HCT116 (cell line): ENCODE measurements at regions not wholly inside any gene's neighbourhood (a gene's known extent, or its start where the extent isn't known, plus 50 kb on each side); places are given as distances from the start of the nearest gene placed in this dataset.

Source experiments
- ATAC-seq: fragments of 200-7000 bp; cut with Tn5 transposase; 2 replicates; pipeline ENCODE4 v1.9.1; 2020; ENCODE audit warnings: mild to moderate bottlenecking, moderate library complexity
- BruUV-seq: library from RNA; stranded (reverse); fragments of 400-500 nt; replicated peaks from 2 replicates; lab custom pipeline; 2021; lab: Mats Ljungman, UMichigan
- CTCF ChIA-PET: fragments of 300-600 bp; sonication (Branson Sonifier 250); formaldehyde crosslinking; loops from one replicate; lab custom pipeline; 2021; ENCODE audit warnings: antibody characterized with exemption; lab: Charles Lee
- POLR2A ChIA-PET: fragments of 300-600, 350-600 bp; sonication (Branson Sonifier 250); formaldehyde crosslinking; loops from one replicate; lab custom pipeline; 2021; ENCODE audit warnings: antibody characterized with exemption; lab: Charles Lee
- RAD21 ChIA-PET, 2 experiments: fragments of 300-600 bp; sonication (Branson Sonifier 250); formaldehyde crosslinking; loops; one replicate each; lab custom pipeline; 2023; ENCODE audit warnings: low total read pairs in 2 of 2; ENCODE audit not compliant: uncharacterized antibody in 2 of 2, unreplicated experiment in 2 of 2, low non-redundant PET in 1 of 2; lab: Charles Lee
- DNase-seq: peaks from one replicate; pipeline ENCODE4 v3.0.0-alpha.2; 2010; ENCODE audit warnings: low read depth, low spot score
- H2AFZ ChIP-seq: fragments of 200-600 bp; shearing (Covaris generic), sonication (generic); 2 replicates; pipeline ENCODE4 v1.6.1; 2017; ENCODE audit warnings: low read depth, mixed run types, mixed read lengths, antibody characterized with exemption, low read length; ENCODE audit not compliant: poor library complexity, severe bottlenecking
- H3K27ac ChIP-seq: 2 replicates; pipeline ENCODE4 v1.5.1; 2012; ENCODE audit warnings: low read depth, low read length
- H3K27me3 ChIP-seq: fragments of 200-600 bp; sonication (generic); 2 replicates; pipeline ENCODE4 v1.6.1; 2016; ENCODE audit warnings: mixed run types, low read length, mixed read lengths; ENCODE audit not compliant: insufficient read depth
- H3K36me3 ChIP-seq, 2 experiments: fragments of 200-500 bp in 1 of 2; fragments of 200-600 bp in 1 of 2; sonication (Bioruptor generic) in 1 of 2; sonication (generic) in 1 of 2; 2 replicates each; pipeline versions ENCODE4 v1.5.1 to v1.6.1; 2014 to 2016; ENCODE audit warnings: low read length in 2 of 2, inconsistent platforms in 1 of 2, mixed read lengths in 1 of 2, mixed run types in 1 of 2; ENCODE audit not compliant: insufficient read depth in 2 of 2, control insufficient read depth in 1 of 2
- H3K4me1 ChIP-seq, 2 experiments: fragments of 200-600 bp in 1 of 2; sonication (generic) in 1 of 2; 2 replicates each; pipeline versions ENCODE4 v1.5.1 to v1.6.1; 2012 to 2017; ENCODE audit warnings: low read length in 2 of 2, inconsistent platforms in 1 of 2, mild to moderate bottlenecking in 1 of 2, mixed read lengths in 1 of 2, mixed run types in 1 of 2, moderate library complexity in 1 of 2; ENCODE audit not compliant: insufficient read depth in 2 of 2, control insufficient read depth in 1 of 2
- H3K4me2 ChIP-seq: fragments of 200-600 bp; sonication (generic); 2 replicates; pipeline ENCODE4 v1.6.1; 2017; ENCODE audit warnings: mixed run types, low read length, mixed read lengths
- H3K4me3 ChIP-seq, 2 experiments: fragments of 200-600 bp in 1 of 2; sonication (generic) in 1 of 2; replicated peaks in 1 of 2; 2 replicates each; pipeline ENCODE4 v1.5.1; 2011 to 2016; ENCODE audit warnings: low read length in 2 of 2, control low read depth in 1 of 2, low read depth in 1 of 2, mild to moderate bottlenecking in 1 of 2, mixed read lengths in 1 of 2, mixed run types in 1 of 2
- H3K79me2 ChIP-seq: fragments of 200-600 bp; sonication (generic); 2 replicates; pipeline ENCODE4 v1.6.1; 2017; ENCODE audit warnings: mild to moderate bottlenecking, mixed run types, low read length, moderate library complexity, mixed read lengths; ENCODE audit not compliant: insufficient read depth
- H3K9ac ChIP-seq: fragments of 200-600 bp; sonication (generic); 2 replicates; pipeline ENCODE4 v1.6.1; 2016; ENCODE audit warnings: low read length, mixed read lengths
- H3K9me2 ChIP-seq: fragments of 200-600 bp; sonication (generic), shearing (Covaris generic); 2 replicates; pipeline ENCODE4 v1.6.1; 2017; ENCODE audit warnings: mixed run types, mild to moderate bottlenecking, moderate library complexity; ENCODE audit not compliant: insufficient read depth
- H3K9me3 ChIP-seq, 2 experiments: fragments of 200-500 bp in 1 of 2; fragments of 200-600 bp in 1 of 2; sonication (Bioruptor generic) in 1 of 2; sonication (generic) in 1 of 2; 2 replicates each; pipeline ENCODE4 v1.6.1; 2014 to 2017; ENCODE audit warnings: low read length in 2 of 2, mixed read lengths in 2 of 2, inconsistent platforms in 1 of 2, low read depth in 1 of 2, mild to moderate bottlenecking in 1 of 2, mixed run types in 1 of 2, moderate library complexity in 1 of 2; ENCODE audit not compliant: control insufficient read depth in 1 of 2, insufficient read depth in 1 of 2
- H4K20me1 ChIP-seq: fragments of 200-600 bp; sonication (generic), shearing (Covaris generic); 2 replicates; pipeline ENCODE4 v1.6.1; 2017; ENCODE audit warnings: mixed run types, mild to moderate bottlenecking, moderate library complexity; ENCODE audit not compliant: insufficient read depth
- CEBPB ChIP-seq: IDR thresholded peaks from 2 replicates; pipeline ENCODE4 v1.6.1; 2012; ENCODE audit warnings: low read depth
- EGR1 ChIP-seq: IDR thresholded peaks from 2 replicates; pipeline ENCODE4 v1.6.1; 2012; ENCODE audit warnings: low read depth
- EZH2 ChIP-seq: fragments of 200-600 bp; sonication (generic); IDR thresholded peaks from 2 replicates; pipeline ENCODE4 v1.6.1; 2017; ENCODE audit warnings: antibody characterized with exemption, mixed run types
- EZH2phosphoT487 ChIP-seq: fragments of 200-600 bp; IDR thresholded peaks from 2 replicates; pipeline ENCODE4 v1.6.1; 2018; ENCODE audit warnings: antibody characterized with exemption, borderline replicate concordance
- FOSL1 ChIP-seq: IDR thresholded peaks from 2 replicates; pipeline ENCODE4 v1.6.1; 2012; ENCODE audit warnings: low read depth
- POLR2A ChIP-seq: IDR thresholded peaks from 2 replicates; pipeline ENCODE4 v1.7.0; 2011; ENCODE audit warnings: borderline replicate concordance; ENCODE audit not compliant: insufficient read depth, insufficient read length; ENCODE audit errors: extremely low read depth
- POLR2AphosphoS5 ChIP-seq: IDR thresholded peaks from 2 replicates; pipeline ENCODE4 v1.6.1; 2011; ENCODE audit warnings: mild to moderate bottlenecking, low read depth, low read length, moderate library complexity
- RAD21 ChIP-seq: IDR thresholded peaks from 2 replicates; pipeline ENCODE4 v1.6.1; 2012; ENCODE audit warnings: low read depth, mild to moderate bottlenecking
- TCF7L2 ChIP-seq: IDR thresholded peaks from 2 replicates; pipeline ENCODE4 v1.7.0; 2011; ENCODE audit warnings: borderline replicate concordance, inconsistent platforms; ENCODE audit not compliant: insufficient read depth, insufficient read length; ENCODE audit errors: extremely low read depth
- YY1 ChIP-seq: IDR thresholded peaks from 2 replicates; pipeline ENCODE4 v1.6.1; 2011; ENCODE audit warnings: low read length, low read depth, moderate library complexity, mild to moderate bottlenecking; ENCODE audit not compliant: insufficient replicate concordance; ENCODE audit errors: extremely low read depth
- intact Hi-C: fragments of 100-400 bp; cut with micrococcal nuclease; formaldehyde crosslinking; loops from 2 replicates; pipeline ENCODE4 v1.10.0; 2022
- TF ChIP-seq, protein P1 (sequence below): IDR thresholded peaks from 2 replicates; pipeline ENCODE4 v1.6.1; 2012
- TF ChIP-seq, protein P2 (sequence below): IDR thresholded peaks from 2 replicates; pipeline ENCODE4 v1.6.1; 2012; ENCODE audit warnings: low read depth
- TF ChIP-seq, protein P3 (sequence below): IDR thresholded peaks from 2 replicates; pipeline ENCODE4 v1.6.1; 2012

DNA sequence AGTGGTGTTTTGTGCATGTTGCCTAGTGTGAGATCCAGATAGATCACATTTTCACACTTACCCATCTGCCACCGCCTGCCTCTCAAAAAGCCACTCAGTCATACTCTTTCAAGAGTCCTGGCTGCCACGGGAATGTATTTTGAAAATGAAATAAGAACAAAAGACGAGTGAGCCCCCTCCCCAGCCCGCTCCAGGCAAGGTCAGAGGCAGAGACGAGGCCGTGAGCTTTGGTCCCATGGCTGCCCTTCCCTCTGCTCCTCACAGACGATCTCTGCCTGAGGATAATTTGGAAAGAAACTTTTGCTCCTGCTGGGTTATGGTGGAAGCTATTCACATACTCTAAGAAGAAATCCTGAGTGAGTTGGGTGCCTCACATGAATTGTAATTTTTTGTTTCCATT is 924.3 kb downstream of the BCL11B start:
- Histone ChIP-seq H3K4me2 (no peak overlapping the region), H3K79me2 (no peaks in the 10 kb centered on the region), H3K9me3 (no peaks in the 10 kb centered on the region; a peak in 1 of 4 replicates), H4K20me1 (no peaks in the 10 kb centered on the region), H3K27me3 (no peaks in the 10 kb centered on the region), H3K4me1 (no peaks in the 10 kb centered on the region), H3K9me2 (no peaks in the 10 kb centered on the region), H3K36me3 (no peaks in the 10 kb centered on the region), H2AFZ (no peak overlapping the region), H3K4me3 (no peak overlapping the region), H3K9ac (no peak overlapping the region), H3K27ac (no peak overlapping the region)
- ChIA-PET CTCF (no interaction called here), POLR2A (no interaction called here), RAD21 (no interaction called here)
- no TSS peak for BruUV-seq
- DNase-seq (no peak), ATAC-seq (no peak)
- intact Hi-C loops, result no loop called here
- no peak for TF ChIP-seq RAD21

DNA sequence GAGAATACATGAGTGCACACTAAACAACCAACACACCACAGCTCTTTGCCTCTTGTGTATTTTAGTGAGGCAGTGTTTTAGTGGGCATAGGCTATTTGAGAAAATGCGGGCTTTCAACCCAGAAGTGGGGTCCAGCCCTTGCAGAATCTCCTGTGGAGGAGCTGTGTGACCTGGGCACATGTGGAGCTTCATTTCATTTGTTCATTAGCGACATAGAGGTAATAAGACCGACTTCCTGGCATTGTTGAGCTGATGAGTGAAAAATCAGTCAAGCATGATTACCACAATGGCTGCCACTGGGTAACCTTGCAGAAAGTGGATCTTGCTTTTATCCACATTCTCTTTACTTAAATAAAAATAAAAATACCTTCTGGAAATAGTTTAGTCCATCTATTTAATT is 923.5 kb downstream of the BCL11B start:
- BruUV-seq, result no TSS peak
- intact Hi-C loops, result no loop called here
- Histone ChIP-seq H4K20me1 (no peaks in the 10 kb centered on the region), H3K9me2 (no peaks in the 10 kb centered on the region), H3K4me1 (no peaks in the 10 kb centered on the region), H3K27ac (no peak overlapping the region), H2AFZ (no peak overlapping the region), H3K27me3 (no peaks in the 10 kb centered on the region), H3K9ac (no peak overlapping the region), H3K9me3 (no peaks in the 10 kb centered on the region; a peak in 1 of 4 replicates), H3K4me3 (no peak overlapping the region), H3K36me3 (no peaks in the 10 kb centered on the region), H3K4me2 (no peak overlapping the region), H3K79me2 (no peaks in the 10 kb centered on the region)
- ChIA-PET POLR2A (no interaction called here), RAD21 (no interaction called here), CTCF (no interaction called here)
- no peak for ATAC-seq
- DNase-seq, result no peak
- TF ChIP-seq POLR2AphosphoS5 (no peak), FOSL1 (no peak), EGR1 (no peak), EZH2 (no peak), CEBPB (no peak), POLR2A (no peak), RAD21 (no peak), EZH2phosphoT487 (no peak), TCF7L2 (no peak), YY1 (no peak)
- TF ChIP-seq, protein P1, sequence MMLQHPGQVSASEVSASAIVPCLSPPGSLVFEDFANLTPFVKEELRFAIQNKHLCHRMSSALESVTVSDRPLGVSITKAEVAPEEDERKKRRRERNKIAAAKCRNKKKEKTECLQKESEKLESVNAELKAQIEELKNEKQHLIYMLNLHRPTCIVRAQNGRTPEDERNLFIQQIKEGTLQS, result no peak
- TF ChIP-seq, protein P2, sequence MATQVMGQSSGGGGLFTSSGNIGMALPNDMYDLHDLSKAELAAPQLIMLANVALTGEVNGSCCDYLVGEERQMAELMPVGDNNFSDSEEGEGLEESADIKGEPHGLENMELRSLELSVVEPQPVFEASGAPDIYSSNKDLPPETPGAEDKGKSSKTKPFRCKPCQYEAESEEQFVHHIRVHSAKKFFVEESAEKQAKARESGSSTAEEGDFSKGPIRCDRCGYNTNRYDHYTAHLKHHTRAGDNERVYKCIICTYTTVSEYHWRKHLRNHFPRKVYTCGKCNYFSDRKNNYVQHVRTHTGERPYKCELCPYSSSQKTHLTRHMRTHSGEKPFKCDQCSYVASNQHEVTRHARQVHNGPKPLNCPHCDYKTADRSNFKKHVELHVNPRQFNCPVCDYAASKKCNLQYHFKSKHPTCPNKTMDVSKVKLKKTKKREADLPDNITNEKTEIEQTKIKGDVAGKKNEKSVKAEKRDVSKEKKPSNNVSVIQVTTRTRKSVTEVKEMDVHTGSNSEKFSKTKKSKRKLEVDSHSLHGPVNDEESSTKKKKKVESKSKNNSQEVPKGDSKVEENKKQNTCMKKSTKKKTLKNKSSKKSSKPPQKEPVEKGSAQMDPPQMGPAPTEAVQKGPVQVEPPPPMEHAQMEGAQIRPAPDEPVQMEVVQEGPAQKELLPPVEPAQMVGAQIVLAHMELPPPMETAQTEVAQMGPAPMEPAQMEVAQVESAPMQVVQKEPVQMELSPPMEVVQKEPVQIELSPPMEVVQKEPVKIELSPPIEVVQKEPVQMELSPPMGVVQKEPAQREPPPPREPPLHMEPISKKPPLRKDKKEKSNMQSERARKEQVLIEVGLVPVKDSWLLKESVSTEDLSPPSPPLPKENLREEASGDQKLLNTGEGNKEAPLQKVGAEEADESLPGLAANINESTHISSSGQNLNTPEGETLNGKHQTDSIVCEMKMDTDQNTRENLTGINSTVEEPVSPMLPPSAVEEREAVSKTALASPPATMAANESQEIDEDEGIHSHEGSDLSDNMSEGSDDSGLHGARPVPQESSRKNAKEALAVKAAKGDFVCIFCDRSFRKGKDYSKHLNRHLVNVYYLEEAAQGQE, result no peak
- TF ChIP-seq, protein P3, sequence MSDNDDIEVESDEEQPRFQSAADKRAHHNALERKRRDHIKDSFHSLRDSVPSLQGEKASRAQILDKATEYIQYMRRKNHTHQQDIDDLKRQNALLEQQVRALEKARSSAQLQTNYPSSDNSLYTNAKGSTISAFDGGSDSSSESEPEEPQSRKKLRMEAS, result no peak
